ENCODE measurements at regions not wholly inside any gene's neighbourhood (a gene's known extent, or its start where the extent isn't known, plus 50 kb on each side); places are given as distances from the start of the nearest gene placed in this dataset.

- Histone ChIP-seq H3K36me3 (ENCODE audit: control insufficient read depth in 2 of 2, insufficient read depth in 2 of 2, low read length in 2 of 2) (no peaks in the 10 kb centered on the region), H3K27me3 (ENCODE audit: control insufficient read depth in 1 of 2, insufficient read depth in 2 of 2, low read length in 2 of 2) (peaks cover 0 to 2% of the 10 kb centered on the region in 2 donors), H3K4me3 (ENCODE audit: low read length in 2 of 2) (no peak overlapping the region), H3K27ac (ENCODE audit: low read length) (no peak overlapping the region), H3K9me3 (ENCODE audit: control insufficient read depth in 2 of 2, low read length in 2 of 2) (no peaks in the 10 kb centered on the region), H3K9ac (ENCODE audit: low read length in 2 of 2) (no peak overlapping the region), H3K4me1 (ENCODE audit: control insufficient read depth, insufficient read depth, low read length) (no peaks in the 10 kb centered on the region)
Measured at GRCh38 chr18:77777163-77777562, 527.5 kb downstream of the GALR1 start.

GRCh38 chr18:77784759-77785379 is 535.2 kb downstream of the GALR1 start:
- Histone ChIP-seq H3K9ac (ENCODE audit: low read length in 2 of 2) (no peak overlapping the region), H3K27ac (ENCODE audit: low read length) (no peak overlapping the region), H3K27me3 (ENCODE audit: control insufficient read depth in 1 of 2, insufficient read depth in 2 of 2, low read length in 2 of 2) (peaks cover 0 to 3% of the 10 kb centered on the region in 2 donors), H3K4me3 (ENCODE audit: low read length in 2 of 2) (no peak overlapping the region), H3K36me3 (ENCODE audit: control insufficient read depth in 2 of 2, insufficient read depth in 2 of 2, low read length in 2 of 2) (no peaks in the 10 kb centered on the region), H3K4me1 (ENCODE audit: control insufficient read depth, insufficient read depth, low read length) (no peaks in the 10 kb centered on the region), H3K9me3 (ENCODE audit: control insufficient read depth in 2 of 2, low read length in 2 of 2) (no peaks in the 10 kb centered on the region)

DNA sequence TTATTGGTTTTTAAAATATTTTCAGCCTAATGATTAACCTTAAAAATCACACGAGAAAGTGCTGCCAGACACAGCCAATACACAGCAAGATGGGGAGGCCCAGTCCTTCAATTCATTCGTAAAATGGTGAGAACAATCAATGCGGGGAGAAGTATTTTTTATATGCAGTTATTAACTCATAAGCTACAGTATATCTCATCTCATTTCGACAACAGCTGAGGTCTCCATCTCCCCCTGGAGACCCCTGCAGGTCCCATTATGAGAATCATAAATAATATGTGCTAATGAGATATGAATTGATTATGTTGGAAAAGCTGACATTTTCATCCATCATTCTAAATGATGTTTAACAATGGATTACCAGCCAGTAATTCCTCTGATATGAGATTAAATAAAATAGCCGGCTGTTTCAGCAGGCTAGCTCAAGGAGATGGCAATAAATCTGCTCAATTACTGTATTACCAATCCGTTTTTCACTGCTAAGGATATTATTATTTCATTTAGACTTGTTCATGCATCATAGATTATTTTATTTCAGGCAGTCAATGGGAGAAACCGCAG is 535.8 kb downstream of the GALR1 start:
- Histone ChIP-seq H3K4me3 (ENCODE audit: low read length in 2 of 2) (no peak overlapping the region), H3K27me3 (ENCODE audit: control insufficient read depth in 1 of 2, insufficient read depth in 2 of 2, low read length in 2 of 2) (peaks cover 0 to 3% of the 10 kb centered on the region in 2 donors), H3K36me3 (ENCODE audit: control insufficient read depth in 2 of 2, insufficient read depth in 2 of 2, low read length in 2 of 2) (no peaks in the 10 kb centered on the region), H3K9ac (ENCODE audit: low read length in 2 of 2) (no peak overlapping the region), H3K4me1 (ENCODE audit: control insufficient read depth, insufficient read depth, low read length) (no peaks in the 10 kb centered on the region), H3K27ac (ENCODE audit: low read length) (no peak overlapping the region), H3K9me3 (ENCODE audit: control insufficient read depth in 2 of 2, low read length in 2 of 2) (no peaks in the 10 kb centered on the region)

DNA sequence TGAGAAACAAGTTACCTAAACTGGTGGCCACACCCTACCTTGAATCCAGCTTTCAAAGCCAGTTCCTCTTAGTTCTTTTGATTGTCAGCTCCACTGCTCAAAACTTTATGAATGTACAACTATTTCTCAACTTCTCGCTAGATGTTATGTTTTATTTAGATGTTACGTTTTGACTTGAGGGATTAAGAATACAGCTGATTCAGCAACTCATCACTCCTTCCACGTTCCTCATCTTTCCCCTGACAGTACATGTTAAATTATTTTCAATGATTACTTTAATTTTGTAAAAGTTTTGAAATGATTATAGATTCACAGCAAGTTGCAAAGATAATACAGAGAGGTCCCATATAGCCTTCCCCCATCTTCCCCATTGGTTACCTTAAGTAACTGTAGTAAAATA is 553.4 kb downstream of the GALR1 start:
- no peaks in the 10 kb centered on the region for H3K4me1 ChIP-seq (ENCODE audit: control insufficient read depth, insufficient read depth, low read length)
- H3K36me3 ChIP-seq (ENCODE audit: control insufficient read depth in 2 of 2, insufficient read depth in 2 of 2, low read length in 2 of 2), result no peaks in the 10 kb centered on the region
- no peaks in the 10 kb centered on the region for H3K27me3 ChIP-seq (ENCODE audit: control insufficient read depth in 1 of 2, insufficient read depth in 2 of 2, low read length in 2 of 2)
- H3K27ac ChIP-seq (ENCODE audit: low read length), result no peak overlapping the region
- peaks cover 0 to 3% of the 10 kb centered on the region in 2 donors for H3K9me3 ChIP-seq (ENCODE audit: control insufficient read depth in 2 of 2, low read length in 2 of 2)
- H3K4me3 ChIP-seq (ENCODE audit: low read length in 2 of 2), result no peak overlapping the region
- no peak overlapping the region for H3K9ac ChIP-seq (ENCODE audit: low read length in 2 of 2)

GRCh38 chr18:77804382-77804781 is 554.7 kb downstream of the GALR1 start:
- Histone ChIP-seq H3K27ac (ENCODE audit: low read length) (no peak overlapping the region), H3K27me3 (ENCODE audit: control insufficient read depth in 1 of 2, insufficient read depth in 2 of 2, low read length in 2 of 2) (peaks cover 0 to 2% of the 10 kb centered on the region in 2 donors), H3K9ac (ENCODE audit: low read length in 2 of 2) (no peak overlapping the region), H3K36me3 (ENCODE audit: control insufficient read depth in 2 of 2, insufficient read depth in 2 of 2, low read length in 2 of 2) (no peaks in the 10 kb centered on the region), H3K4me3 (ENCODE audit: low read length in 2 of 2) (no peak overlapping the region), H3K4me1 (ENCODE audit: control insufficient read depth, insufficient read depth, low read length) (no peaks in the 10 kb centered on the region), H3K9me3 (ENCODE audit: control insufficient read depth in 2 of 2, low read length in 2 of 2) (peaks cover 0 to 3% of the 10 kb centered on the region in 2 donors)

GRCh38 chr18:77807650-77808049 is 558.0 kb downstream of the GALR1 start:
- no peak overlapping the region for H3K9ac ChIP-seq (ENCODE audit: low read length in 2 of 2)
- no peaks in the 10 kb centered on the region for H3K4me1 ChIP-seq (ENCODE audit: control insufficient read depth, insufficient read depth, low read length)
- H3K27me3 ChIP-seq (ENCODE audit: control insufficient read depth in 1 of 2, insufficient read depth in 2 of 2, low read length in 2 of 2), result peaks cover 0 to 3% of the 10 kb centered on the region in 2 donors
- H3K36me3 ChIP-seq (ENCODE audit: control insufficient read depth in 2 of 2, insufficient read depth in 2 of 2, low read length in 2 of 2), result no peaks in the 10 kb centered on the region
- H3K4me3 ChIP-seq (ENCODE audit: low read length in 2 of 2), result no peak overlapping the region
- H3K27ac ChIP-seq (ENCODE audit: low read length), result no peak overlapping the region
- H3K9me3 ChIP-seq (ENCODE audit: control insufficient read depth in 2 of 2, low read length in 2 of 2), result peaks cover 0 to 3% of the 10 kb centered on the region in 2 donors

DNA sequence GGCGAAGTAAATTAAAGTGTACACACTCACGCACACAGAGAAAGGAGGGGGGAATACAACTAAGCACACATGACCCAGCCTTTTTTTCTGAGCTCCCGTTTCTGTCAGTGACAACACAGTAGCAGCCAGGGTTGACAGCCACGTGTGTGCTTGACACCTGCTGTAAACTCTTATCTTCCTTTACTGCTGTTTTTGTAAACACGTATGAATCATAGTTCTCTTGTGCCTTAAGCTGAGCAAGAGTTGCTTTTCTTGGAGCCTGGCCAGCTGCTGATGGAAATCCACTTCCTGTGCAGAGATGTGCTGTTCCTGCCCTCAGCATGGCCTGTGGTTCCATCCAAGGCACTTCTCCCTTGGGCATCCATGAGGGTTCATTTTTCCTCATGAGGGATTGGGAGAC is 561.9 kb downstream of the GALR1 start:
- Histone ChIP-seq H3K4me1 (ENCODE audit: control insufficient read depth, insufficient read depth, low read length) (no peaks in the 10 kb centered on the region), H3K27ac (ENCODE audit: low read length) (no peak overlapping the region), H3K36me3 (ENCODE audit: control insufficient read depth in 2 of 2, insufficient read depth in 2 of 2, low read length in 2 of 2) (no peaks in the 10 kb centered on the region), H3K9me3 (ENCODE audit: control insufficient read depth in 2 of 2, low read length in 2 of 2) (peaks cover 0 to 3% of the 10 kb centered on the region in 2 donors), H3K27me3 (ENCODE audit: control insufficient read depth in 1 of 2, insufficient read depth in 2 of 2, low read length in 2 of 2) (peaks cover 0 to 3% of the 10 kb centered on the region in 2 donors), H3K9ac (ENCODE audit: low read length in 2 of 2) (no peak overlapping the region), H3K4me3 (ENCODE audit: low read length in 2 of 2) (no peak overlapping the region)

DNA sequence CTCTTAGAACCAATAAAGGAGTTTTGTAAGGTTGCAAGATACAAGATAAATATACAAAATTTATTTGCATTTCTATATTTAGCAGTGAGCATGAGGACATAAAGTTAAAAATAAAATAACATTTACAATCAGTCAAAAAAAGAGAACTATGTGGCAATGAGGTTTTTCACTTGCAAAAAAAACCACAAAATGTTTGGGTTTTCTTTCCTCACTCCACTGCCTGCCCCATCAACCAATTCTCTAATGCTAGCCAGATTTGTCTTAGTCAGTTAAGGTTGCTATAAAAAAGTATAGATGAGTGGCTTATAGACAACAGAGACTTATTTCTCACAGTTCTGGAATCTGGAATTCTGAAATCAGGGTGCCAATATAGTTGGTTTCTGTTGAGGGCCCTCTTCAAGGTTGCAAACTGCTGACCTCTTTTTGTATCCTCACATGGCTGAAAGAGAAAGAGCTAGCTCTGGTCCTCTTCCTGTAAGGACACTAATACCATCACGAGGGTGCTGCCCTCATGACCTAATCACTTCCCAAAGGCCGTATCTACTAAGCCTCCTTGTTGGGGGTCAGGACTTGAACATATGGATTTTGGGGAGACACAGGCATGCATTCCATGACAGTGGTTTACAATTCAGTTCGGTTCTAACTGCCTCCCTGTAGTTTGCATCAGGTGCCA is 566.2 kb downstream of the GALR1 start:
- Histone ChIP-seq H3K36me3 (ENCODE audit: control insufficient read depth in 2 of 2, insufficient read depth in 2 of 2, low read length in 2 of 2) (no peaks in the 10 kb centered on the region), H3K27me3 (ENCODE audit: control insufficient read depth in 1 of 2, insufficient read depth in 2 of 2, low read length in 2 of 2) (no peaks in the 10 kb centered on the region), H3K9me3 (ENCODE audit: control insufficient read depth in 2 of 2, low read length in 2 of 2) (no peaks in the 10 kb centered on the region)

DNA sequence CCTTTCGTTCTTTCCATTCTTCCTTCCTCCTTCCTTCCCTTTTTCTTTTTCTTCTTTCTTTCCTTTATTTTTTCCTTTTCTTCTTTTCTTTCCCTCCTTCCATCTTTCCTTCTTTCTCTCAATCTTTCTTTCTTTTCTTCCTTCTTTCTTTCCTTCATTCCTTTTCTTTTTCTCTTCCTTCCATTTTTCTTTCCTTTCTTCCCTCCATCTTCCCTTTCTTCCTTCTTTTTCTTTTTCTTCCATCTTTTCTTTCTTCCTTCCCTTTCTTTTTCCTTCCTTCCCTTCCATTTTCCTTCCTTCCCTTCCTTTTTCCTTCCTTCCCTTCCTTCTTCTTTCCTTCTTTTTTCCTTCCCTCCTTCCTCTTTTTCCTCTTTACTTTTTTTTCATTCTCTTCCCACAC is 568.7 kb downstream of the GALR1 start:
- no peaks in the 10 kb centered on the region for H3K27me3 ChIP-seq (ENCODE audit: control insufficient read depth in 1 of 2, insufficient read depth in 2 of 2, low read length in 2 of 2)
- no peak overlapping the region for H3K27ac ChIP-seq (ENCODE audit: low read length)
- H3K4me1 ChIP-seq (ENCODE audit: control insufficient read depth, insufficient read depth, low read length), result no peaks in the 10 kb centered on the region
- no peaks in the 10 kb centered on the region for H3K36me3 ChIP-seq (ENCODE audit: control insufficient read depth in 2 of 2, insufficient read depth in 2 of 2, low read length in 2 of 2)
- no peak overlapping the region for H3K9ac ChIP-seq (ENCODE audit: low read length in 2 of 2)
- no peaks in the 10 kb centered on the region for H3K9me3 ChIP-seq (ENCODE audit: control insufficient read depth in 2 of 2, low read length in 2 of 2)
- no peak overlapping the region for H3K4me3 ChIP-seq (ENCODE audit: low read length in 2 of 2)

More for the DNA sequence above, 566.2 kb downstream of the GALR1 start:
- H3K9ac ChIP-seq (ENCODE audit: low read length in 2 of 2), result no peak overlapping the region
- H3K4me3 ChIP-seq (ENCODE audit: low read length in 2 of 2), result no peak overlapping the region
- H3K27ac ChIP-seq (ENCODE audit: low read length), result no peak overlapping the region
- H3K4me1 ChIP-seq (ENCODE audit: control insufficient read depth, insufficient read depth, low read length), result no peaks in the 10 kb centered on the region

DNA sequence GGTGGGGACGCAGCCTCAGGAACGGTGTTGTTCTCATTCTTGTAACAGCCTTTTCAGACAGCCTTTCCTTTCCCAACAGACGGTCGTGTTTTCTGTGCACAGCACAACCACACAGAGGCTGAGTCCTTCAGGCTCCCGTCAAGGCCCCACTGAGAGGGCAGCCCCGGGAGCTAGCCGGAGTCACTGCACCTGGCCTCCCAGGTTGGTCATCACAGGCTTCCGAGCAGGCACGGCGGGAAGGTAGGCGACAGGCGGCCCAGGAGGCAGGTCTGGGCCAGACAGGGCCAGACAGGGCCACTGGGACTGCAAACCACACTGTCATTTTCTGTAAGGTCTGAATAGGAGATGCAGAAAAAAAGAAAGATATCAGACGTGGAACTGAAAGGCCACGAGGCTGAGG is 570.8 kb downstream of the GALR1 start:
- no peak overlapping the region for H3K27ac ChIP-seq (ENCODE audit: low read length)
- no peaks in the 10 kb centered on the region for H3K27me3 ChIP-seq (ENCODE audit: control insufficient read depth in 1 of 2, insufficient read depth in 2 of 2, low read length in 2 of 2)
- no peak overlapping the region for H3K9ac ChIP-seq (ENCODE audit: low read length in 2 of 2)
- H3K4me1 ChIP-seq (ENCODE audit: control insufficient read depth, insufficient read depth, low read length), result no peaks in the 10 kb centered on the region
- H3K36me3 ChIP-seq (ENCODE audit: control insufficient read depth in 2 of 2, insufficient read depth in 2 of 2, low read length in 2 of 2), result no peaks in the 10 kb centered on the region
- H3K4me3 ChIP-seq (ENCODE audit: low read length in 2 of 2), result no peak overlapping the region
- no peaks in the 10 kb centered on the region for H3K9me3 ChIP-seq (ENCODE audit: control insufficient read depth in 2 of 2, low read length in 2 of 2)

- H3K27ac ChIP-seq (ENCODE audit: low read length), result no peak overlapping the region
- H3K4me3 ChIP-seq (ENCODE audit: low read length in 2 of 2), result no peak overlapping the region
- no peaks in the 10 kb centered on the region for H3K9me3 ChIP-seq (ENCODE audit: control insufficient read depth in 2 of 2, low read length in 2 of 2)
- H3K9ac ChIP-seq (ENCODE audit: low read length in 2 of 2), result no peak overlapping the region
- no peaks in the 10 kb centered on the region for H3K27me3 ChIP-seq (ENCODE audit: control insufficient read depth in 1 of 2, insufficient read depth in 2 of 2, low read length in 2 of 2)
- H3K36me3 ChIP-seq (ENCODE audit: control insufficient read depth in 2 of 2, insufficient read depth in 2 of 2, low read length in 2 of 2), result no peaks in the 10 kb centered on the region
- no peaks in the 10 kb centered on the region for H3K4me1 ChIP-seq (ENCODE audit: control insufficient read depth, insufficient read depth, low read length)
Measured at GRCh38 chr18:77821892-77822291, 572.2 kb downstream of the GALR1 start.

Data from stomach smooth muscle (tissue), 2 donors.